DOHH2 (cell line): ENCODE measurements at regions not wholly inside any gene's neighbourhood (a gene's known extent, or its start where the extent isn't known, plus 50 kb on each side); places are given as distances from the start of the nearest gene placed in this dataset.

ENCODE experiments used
- H3F3A ChIP-seq: fragments of 200-600 bp; sonication (generic), shearing (Covaris generic); 2 replicates; pipeline ENCODE4 v1.6.0; 2016; ENCODE audit warnings: antibody characterized with exemption, mild to moderate bottlenecking; ENCODE audit not compliant: control insufficient read depth, insufficient read depth
- H3K27ac ChIP-seq: fragments of 200-600 bp; sonication (generic); 2 replicates; pipeline ENCODE4 v1.5.1; 2014; ENCODE audit warnings: low read depth, mild to moderate bottlenecking, low read length, moderate library complexity
- H3K27me3 ChIP-seq: fragments of 200-600 bp; sonication (generic); 2 replicates; pipeline ENCODE4 v1.6.1; 2014; ENCODE audit warnings: mild to moderate bottlenecking, low read length, mixed read lengths; ENCODE audit not compliant: control insufficient read depth
- H3K36me3 ChIP-seq: fragments of 200-600 bp; sonication (generic); 2 replicates; pipeline ENCODE4 v1.6.1; 2014; ENCODE audit warnings: mild to moderate bottlenecking, low read length, moderate library complexity, mixed read lengths; ENCODE audit not compliant: control insufficient read depth
- H3K4me1 ChIP-seq: fragments of 200-600 bp; sonication (generic); 2 replicates; pipeline ENCODE4 v1.6.1; 2014; ENCODE audit warnings: mild to moderate bottlenecking, low read length, mixed read lengths; ENCODE audit not compliant: control insufficient read depth
- H3K4me2 ChIP-seq: fragments of 200-600 bp; sonication (generic); 2 replicates; pipeline ENCODE4 v1.6.0; 2014; ENCODE audit warnings: mild to moderate bottlenecking, low read length, moderate library complexity
- H3K4me3 ChIP-seq: fragments of 200-600 bp; sonication (generic); 2 replicates; pipeline ENCODE4 v1.5.1; 2014; ENCODE audit warnings: mild to moderate bottlenecking, low read length, mixed read lengths
- H3K79me2 ChIP-seq: fragments of 200-600 bp; sonication (generic); 2 replicates; pipeline ENCODE4 v1.6.1; 2014; ENCODE audit warnings: mild to moderate bottlenecking, low read length, mixed read lengths; ENCODE audit not compliant: control insufficient read depth
- H3K9me2 ChIP-seq: fragments of 200-600 bp; sonication (generic); replicated peaks from 2 replicates; pipeline ENCODE4 v1.6.1; 2014; ENCODE audit warnings: mild to moderate bottlenecking, low read length, mixed read lengths; ENCODE audit not compliant: control insufficient read depth
- H3K9me3 ChIP-seq: fragments of 200-600 bp; sonication (generic); 2 replicates; pipeline ENCODE4 v1.6.1; 2014; ENCODE audit warnings: antibody characterized with exemption, low read length, mixed read lengths; ENCODE audit not compliant: control insufficient read depth, insufficient read depth
- H4K20me1 ChIP-seq: fragments of 200-600 bp; sonication (generic); 2 replicates; pipeline ENCODE4 v1.6.0; 2014; ENCODE audit warnings: low read depth, mild to moderate bottlenecking, antibody characterized with exemption, low read length, moderate library complexity; ENCODE audit not compliant: control insufficient read depth, insufficient read depth
- CTCF ChIP-seq: fragments of 200-600 bp; sonication (generic); IDR thresholded peaks from one replicate; pipeline ENCODE4 v1.5.1; 2014; ENCODE audit warnings: antibody characterized with exemption, mild to moderate bottlenecking, low read depth, low read length; ENCODE audit not compliant: poor library complexity, severe bottlenecking
- EZH2phosphoT487 ChIP-seq: fragments of 200-600 bp; sonication (generic); IDR thresholded peaks from 2 replicates; pipeline ENCODE4 v1.6.1; 2017; ENCODE audit warnings: borderline replicate concordance, mild to moderate bottlenecking, antibody characterized with exemption, low read length, moderate library complexity, mixed read lengths

- Histone ChIP-seq H3K9me3 (no peaks in the 10 kb centered on the region), H4K20me1 (no peaks in the 10 kb centered on the region), H3K4me1 (no peaks in the 10 kb centered on the region), H3K27ac (no peak overlapping the region), H3K9me2 (no peaks in the 10 kb centered on the region), H3K4me2 (no peak overlapping the region), H3K79me2 (no peaks in the 10 kb centered on the region), H3K4me3 (no peak overlapping the region), H3F3A (no peaks in the 10 kb centered on the region), H3K36me3 (no peaks in the 10 kb centered on the region), H3K27me3 (no peaks in the 10 kb centered on the region)
- TF ChIP-seq EZH2phosphoT487 (no peak), CTCF (no peak)
Measured at GRCh38 chr18:45519411-45520280, 95.6 kb upstream of the SLC14A2 start.

- no peaks in the 10 kb centered on the region for H3F3A ChIP-seq
- H3K79me2 ChIP-seq = no peaks in the 10 kb centered on the region
- no peaks in the 10 kb centered on the region for H3K9me3 ChIP-seq
- TF ChIP-seq CTCF = no peak
- no peak for TF ChIP-seq EZH2phosphoT487
- H3K9me2 ChIP-seq = no peaks in the 10 kb centered on the region
- H4K20me1 ChIP-seq = no peaks in the 10 kb centered on the region
- H3K27ac ChIP-seq = no peak overlapping the region
- no peak overlapping the region for H3K4me2 ChIP-seq
- H3K4me1 ChIP-seq = no peaks in the 10 kb centered on the region
- H3K4me3 ChIP-seq = no peak overlapping the region
- no peaks in the 10 kb centered on the region for H3K36me3 ChIP-seq
- H3K27me3 ChIP-seq = no peaks in the 10 kb centered on the region
Measured at GRCh38 chr18:45521136-45521535, 94.1 kb upstream of the SLC14A2 start.

GRCh38 chr18:45521777-45522176, 93.5 kb upstream of the SLC14A2 start:
- no peaks in the 10 kb centered on the region for H4K20me1 ChIP-seq
- no peaks in the 10 kb centered on the region for H3F3A ChIP-seq
- no peak overlapping the region for H3K4me2 ChIP-seq
- H3K27ac ChIP-seq = no peak overlapping the region
- no peaks in the 10 kb centered on the region for H3K4me1 ChIP-seq
- H3K4me3 ChIP-seq = no peak overlapping the region
- H3K9me2 ChIP-seq = no peaks in the 10 kb centered on the region
- H3K27me3 ChIP-seq = no peaks in the 10 kb centered on the region
- H3K79me2 ChIP-seq = no peaks in the 10 kb centered on the region
- no peaks in the 10 kb centered on the region for H3K36me3 ChIP-seq
- no peaks in the 10 kb centered on the region for H3K9me3 ChIP-seq
- TF ChIP-seq EZH2phosphoT487 = no peak
- no peak for TF ChIP-seq CTCF
